ENCODE measurements at regions not wholly inside any gene's neighbourhood (a gene's known extent, or its start where the extent isn't known, plus 50 kb on each side); places are given as distances from the start of the nearest gene placed in this dataset.
"Not testable (repeated sequence)": the region's sequence is repeated elsewhere in the genome, so short reads cannot be mapped to it uniquely, and the experiment has no call there.

DNA sequence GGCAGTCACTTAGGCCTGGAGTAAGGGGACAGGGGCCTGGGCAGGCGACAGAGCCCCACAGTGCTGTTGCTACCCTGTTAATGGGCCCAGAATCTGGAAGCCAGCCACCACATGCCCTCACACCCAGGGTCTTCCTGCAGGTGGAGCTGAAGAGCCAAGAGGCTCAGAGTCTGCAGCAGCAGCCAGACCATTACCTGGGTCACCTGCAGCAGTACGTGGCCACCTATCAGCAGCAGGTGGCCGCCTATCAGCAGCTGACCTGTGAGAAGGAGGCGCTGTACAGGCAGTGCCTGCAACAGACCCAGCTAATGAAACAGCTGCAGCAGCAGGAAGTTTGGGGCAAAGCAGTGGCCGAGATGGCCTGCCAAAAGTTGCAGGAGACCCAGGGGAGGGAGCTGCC lies 104.2 kb upstream of the FAN1 start:
- H3K4me3 ChIP-seq (ENCODE audit: low read depth in 1 of 3, low read length in 3 of 3); H3K36me3 ChIP-seq (ENCODE audit: control insufficient read depth in 4 of 4, insufficient read depth in 3 of 4, low read depth in 1 of 4, low read length in 3 of 4); H3K4me1 ChIP-seq (ENCODE audit: control insufficient read depth in 4 of 4, insufficient read depth in 4 of 4, low read length in 3 of 4); H3K9ac ChIP-seq (ENCODE audit: low read depth in 1 of 2, low read length in 2 of 2); H3K27me3 ChIP-seq (ENCODE audit: control insufficient read depth in 4 of 4, insufficient read depth in 4 of 4, low read length in 3 of 4); DNase-seq (ENCODE audit: low spot score); H3K9me3 ChIP-seq (ENCODE audit: control insufficient read depth in 4 of 4, low read length in 3 of 4); H3K27ac ChIP-seq (ENCODE audit: low read depth in 1 of 2, low read length in 2 of 2): not testable (repeated sequence)
- WGBS: 46% methylated on average over 5 of the region's 5 CpGs
- TF ChIP-seq RAD21 (IDR thresholded peaks at IDR 0.05): peak in 1 of 2 donors; percentile 21

- not testable (repeated sequence) for H3K4me1 ChIP-seq (ENCODE audit: control insufficient read depth in 4 of 4, insufficient read depth in 4 of 4, low read length in 3 of 4); H3K27me3 ChIP-seq (ENCODE audit: control insufficient read depth in 4 of 4, insufficient read depth in 4 of 4, low read length in 3 of 4); H3K36me3 ChIP-seq (ENCODE audit: control insufficient read depth in 4 of 4, insufficient read depth in 3 of 4, low read depth in 1 of 4, low read length in 3 of 4); H3K9ac ChIP-seq (ENCODE audit: low read depth in 1 of 2, low read length in 2 of 2); DNase-seq (ENCODE audit: low spot score); H3K9me3 ChIP-seq (ENCODE audit: control insufficient read depth in 4 of 4, low read length in 3 of 4); H3K4me3 ChIP-seq (ENCODE audit: low read depth in 1 of 3, low read length in 3 of 3); H3K27ac ChIP-seq (ENCODE audit: low read depth in 1 of 2, low read length in 2 of 2)
- 44% methylated on average over 16 of the region's 16 CpGs for WGBS
These were observed 102.4 kb upstream of the FAN1 start for GRCh38 chr15:30801140-30801895.

GRCh38 chr15:30802001-30802400 lies 101.7 kb upstream of the FAN1 start:
- 92% methylated on average over 2 of the region's 2 CpGs for WGBS
- H3K27ac ChIP-seq (ENCODE audit: low read depth in 1 of 2, low read length in 2 of 2); H3K36me3 ChIP-seq (ENCODE audit: control insufficient read depth in 4 of 4, insufficient read depth in 3 of 4, low read depth in 1 of 4, low read length in 3 of 4); H3K9ac ChIP-seq (ENCODE audit: low read depth in 1 of 2, low read length in 2 of 2); H3K27me3 ChIP-seq (ENCODE audit: control insufficient read depth in 4 of 4, insufficient read depth in 4 of 4, low read length in 3 of 4); H3K4me3 ChIP-seq (ENCODE audit: low read depth in 1 of 3, low read length in 3 of 3); H3K9me3 ChIP-seq (ENCODE audit: control insufficient read depth in 4 of 4, low read length in 3 of 4); H3K4me1 ChIP-seq (ENCODE audit: control insufficient read depth in 4 of 4, insufficient read depth in 4 of 4, low read length in 3 of 4); DNase-seq (ENCODE audit: low spot score): not testable (repeated sequence)

- H3K36me3 ChIP-seq (ENCODE audit: control insufficient read depth in 4 of 4, insufficient read depth in 3 of 4, low read depth in 1 of 4, low read length in 3 of 4); H3K9me3 ChIP-seq (ENCODE audit: control insufficient read depth in 4 of 4, low read length in 3 of 4); H3K4me3 ChIP-seq (ENCODE audit: low read depth in 1 of 3, low read length in 3 of 3); H3K27ac ChIP-seq (ENCODE audit: low read depth in 1 of 2, low read length in 2 of 2); H3K4me1 ChIP-seq (ENCODE audit: control insufficient read depth in 4 of 4, insufficient read depth in 4 of 4, low read length in 3 of 4); H3K27me3 ChIP-seq (ENCODE audit: control insufficient read depth in 4 of 4, insufficient read depth in 4 of 4, low read length in 3 of 4); H3K9ac ChIP-seq (ENCODE audit: low read depth in 1 of 2, low read length in 2 of 2); DNase-seq (ENCODE audit: low spot score): not testable (repeated sequence)
- 96% methylated on average over 15 of the region's 15 CpGs for WGBS
These were observed 100.0 kb upstream of the FAN1 start for GRCh38 chr15:30803703-30804102.

GRCh38 chr15:30816430-30816829 lies 87.3 kb upstream of the FAN1 start:
- Histone ChIP-seq H3K27me3 (ENCODE audit: control insufficient read depth in 4 of 4, insufficient read depth in 4 of 4, low read length in 3 of 4) (no peaks in the 10 kb centered on the region), H3K9ac (ENCODE audit: low read depth in 1 of 2, low read length in 2 of 2) (no peak overlapping the region), H3K27ac (ENCODE audit: low read depth in 1 of 2, low read length in 2 of 2) (no peak overlapping the region), H3K4me3 (ENCODE audit: low read depth in 1 of 3, low read length in 3 of 3) (no peak overlapping the region), H3K9me3 (ENCODE audit: control insufficient read depth in 4 of 4, low read length in 3 of 4) (no peaks in the 10 kb centered on the region), H3K36me3 (ENCODE audit: control insufficient read depth in 4 of 4, insufficient read depth in 3 of 4, low read depth in 1 of 4, low read length in 3 of 4) (no peaks in the 10 kb centered on the region), H3K4me1 (ENCODE audit: control insufficient read depth in 4 of 4, insufficient read depth in 4 of 4, low read length in 3 of 4) (no peaks in the 10 kb centered on the region)
- DNase-seq (ENCODE audit: low spot score): no peak
- TF ChIP-seq FOXA1 (IDR thresholded peaks at IDR 0.05) (no peak), YY1 (IDR thresholded peaks at IDR 0.05) (no peak), RAD21 (IDR thresholded peaks at IDR 0.05) (no peak), FOXA2 (IDR thresholded peaks at IDR 0.05) (no peak), HNF4G (IDR thresholded peaks at IDR 0.05) (no peak), TAF1 (conservative IDR thresholded peaks at IDR 0.05) (no peak)
- TF ChIP-seq, protein P1, sequence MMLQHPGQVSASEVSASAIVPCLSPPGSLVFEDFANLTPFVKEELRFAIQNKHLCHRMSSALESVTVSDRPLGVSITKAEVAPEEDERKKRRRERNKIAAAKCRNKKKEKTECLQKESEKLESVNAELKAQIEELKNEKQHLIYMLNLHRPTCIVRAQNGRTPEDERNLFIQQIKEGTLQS (IDR thresholded peaks at IDR 0.05): no peak
- TF ChIP-seq, protein P2, sequence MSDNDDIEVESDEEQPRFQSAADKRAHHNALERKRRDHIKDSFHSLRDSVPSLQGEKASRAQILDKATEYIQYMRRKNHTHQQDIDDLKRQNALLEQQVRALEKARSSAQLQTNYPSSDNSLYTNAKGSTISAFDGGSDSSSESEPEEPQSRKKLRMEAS (IDR thresholded peaks at IDR 0.05): no peak
- TF ChIP-seq, protein P3, sequence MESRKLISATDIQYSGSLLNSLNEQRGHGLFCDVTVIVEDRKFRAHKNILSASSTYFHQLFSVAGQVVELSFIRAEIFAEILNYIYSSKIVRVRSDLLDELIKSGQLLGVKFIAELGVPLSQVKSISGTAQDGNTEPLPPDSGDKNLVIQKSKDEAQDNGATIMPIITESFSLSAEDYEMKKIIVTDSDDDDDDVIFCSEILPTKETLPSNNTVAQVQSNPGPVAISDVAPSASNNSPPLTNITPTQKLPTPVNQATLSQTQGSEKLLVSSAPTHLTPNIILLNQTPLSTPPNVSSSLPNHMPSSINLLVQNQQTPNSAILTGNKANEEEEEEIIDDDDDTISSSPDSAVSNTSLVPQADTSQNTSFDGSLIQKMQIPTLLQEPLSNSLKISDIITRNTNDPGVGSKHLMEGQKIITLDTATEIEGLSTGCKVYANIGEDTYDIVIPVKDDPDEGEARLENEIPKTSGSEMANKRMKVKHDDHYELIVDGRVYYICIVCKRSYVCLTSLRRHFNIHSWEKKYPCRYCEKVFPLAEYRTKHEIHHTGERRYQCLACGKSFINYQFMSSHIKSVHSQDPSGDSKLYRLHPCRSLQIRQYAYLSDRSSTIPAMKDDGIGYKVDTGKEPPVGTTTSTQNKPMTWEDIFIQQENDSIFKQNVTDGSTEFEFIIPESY (IDR thresholded peaks at IDR 0.05): no peak
- 74% methylated on average over 19 of the region's 19 CpGs for WGBS

- peak overlapping the region in 1 of 3 donors; percentile 2 for H3K4me3 ChIP-seq (ENCODE audit: low read depth in 1 of 3, low read length in 3 of 3)
- H3K9ac ChIP-seq (ENCODE audit: low read depth in 1 of 2, low read length in 2 of 2); H3K4me1 ChIP-seq (ENCODE audit: control insufficient read depth in 4 of 4, insufficient read depth in 4 of 4, low read length in 3 of 4); H3K36me3 ChIP-seq (ENCODE audit: control insufficient read depth in 4 of 4, insufficient read depth in 3 of 4, low read depth in 1 of 4, low read length in 3 of 4); DNase-seq (ENCODE audit: low spot score); H3K27ac ChIP-seq (ENCODE audit: low read depth in 1 of 2, low read length in 2 of 2); H3K9me3 ChIP-seq (ENCODE audit: control insufficient read depth in 4 of 4, low read length in 3 of 4); H3K27me3 ChIP-seq (ENCODE audit: control insufficient read depth in 4 of 4, insufficient read depth in 4 of 4, low read length in 3 of 4): not testable (repeated sequence)
- WGBS: 80% methylated on average over 15 of the region's 15 CpGs
These were observed 80.5 kb upstream of the FAN1 start for GRCh38 chr15:30823068-30823813.

Measured in liver (tissue), 7 donors.